Activated CD8-positive, alpha-beta memory T cell treated with anti-CD3 and anti-CD28 coated beads, Interleukin-2, amount 10 ng/mL, durations not matched to agents 7 days and 5 days (primary cell): ENCODE measurements at regions not wholly inside any gene's neighbourhood (a gene's known extent, or its start where the extent isn't known, plus 50 kb on each side); places are given as distances from the start of the nearest gene placed in this dataset.
"Not testable (repeated sequence)": the region's sequence is repeated elsewhere in the genome, so short reads cannot be mapped to it uniquely, and the experiment has no call there.

Experiments used
- ATAC-seq: fragments of 150-1000 bp; cut with Tn5 transposase; one replicate; pipeline ENCODE4 v1.10.0; 2021; ENCODE audit warnings: moderate library complexity
- CTCF ChIA-PET: fragments of 350-600 bp; sonication (Branson Sonifier 250); formaldehyde crosslinking; loops from one replicate; lab custom pipeline; 2021; ENCODE audit warnings: antibody characterized with exemption; lab: Charles Lee
- DNase-seq: peaks from one replicate; pipeline ENCODE4 v3.0.0-alpha.2; 2020
- H3K27ac Mint-ChIP-seq: one replicate; pipeline ENCODE4 v1.8.0; 2021; ENCODE audit warnings: mild to moderate bottlenecking, mixed read lengths
- H3K27me3 Mint-ChIP-seq: one replicate; pipeline ENCODE4 v1.8.0; 2021; ENCODE audit warnings: mixed read lengths
- H3K36me3 Mint-ChIP-seq: one replicate; pipeline ENCODE4 v1.8.0; 2021; ENCODE audit warnings: mild to moderate bottlenecking, mixed read lengths
- H3K4me1 Mint-ChIP-seq: one replicate; pipeline ENCODE4 v1.8.0; 2021; ENCODE audit warnings: mixed read lengths
- H3K4me3 Mint-ChIP-seq: one replicate; pipeline ENCODE4 v1.8.0; 2021; ENCODE audit warnings: mild to moderate bottlenecking, moderate library complexity, mixed read lengths
- H3K9me3 Mint-ChIP-seq: one replicate; pipeline ENCODE4 v1.8.0; 2022; ENCODE audit warnings: low read depth, mixed read lengths

GRCh38 chr1:221520250-221520649, 221.6 kb downstream of the DUSP10 start:
- CTCF ChIA-PET: interaction anchor here (1.3 kb wide), 1 partner anchor 43 kb away, joined by 4 read pairs; no protein-coding TSS in a partner anchor
- no peaks in the 10 kb centered on the region for H3K36me3 Mint-ChIP-seq
- no peak overlapping the region for H3K4me3 Mint-ChIP-seq
- ATAC-seq (no peak), DNase-seq (no peak)
- H3K27me3 Mint-ChIP-seq: no peaks in the 10 kb centered on the region
- H3K4me1 Mint-ChIP-seq: peaks cover 16% of the 10 kb centered on the region
- no peaks in the 10 kb centered on the region for H3K9me3 Mint-ChIP-seq
- H3K27ac Mint-ChIP-seq: no peak overlapping the region

GRCh38 chr1:221521686-221522085, 220.2 kb downstream of the DUSP10 start:
- Mint-ChIP-seq H3K4me3 (no peak overlapping the region), H3K9me3 (no peaks in the 10 kb centered on the region), H3K36me3 (no peaks in the 10 kb centered on the region), H3K4me1 (peaks cover 16% of the 10 kb centered on the region), H3K27me3 (no peaks in the 10 kb centered on the region), H3K27ac (no peak overlapping the region)
- ATAC-seq (peak; percentile 36), DNase-seq (no peak)
- CTCF ChIA-PET: no interaction called here

GRCh38 chr1:221522529-221522940, 219.4 kb downstream of the DUSP10 start:
- CTCF ChIA-PET: interaction anchor here (0.8 kb wide), 1 partner anchor 21 kb away, joined by 3 read pairs; no protein-coding TSS in a partner anchor
- Mint-ChIP-seq H3K9me3 (no peaks in the 10 kb centered on the region), H3K36me3 (no peaks in the 10 kb centered on the region), H3K4me3 (no peak overlapping the region), H3K27ac (no peak overlapping the region), H3K4me1 (peaks cover 14% of the 10 kb centered on the region), H3K27me3 (no peaks in the 10 kb centered on the region)
- DNase-seq (no peak), ATAC-seq (no peak)

GRCh38 chr1:221525749-221526148, 216.1 kb downstream of the DUSP10 start:
- CTCF ChIA-PET: interaction anchor here (1.8 kb wide), 1 partner anchor 18 kb away, joined by 4 read pairs; no protein-coding TSS in a partner anchor
- ATAC-seq (no peak), DNase-seq (no peak)
- no peaks in the 10 kb centered on the region for H3K36me3 Mint-ChIP-seq
- no peak overlapping the region for H3K4me3 Mint-ChIP-seq
- H3K27me3 Mint-ChIP-seq: peaks cover 2% of the 10 kb centered on the region
- H3K27ac Mint-ChIP-seq: no peak overlapping the region
- peaks cover 14% of the 10 kb centered on the region for H3K4me1 Mint-ChIP-seq
- no peaks in the 10 kb centered on the region for H3K9me3 Mint-ChIP-seq

- DNase-seq (no peak), ATAC-seq (no peak)
- H3K27ac Mint-ChIP-seq: no peak overlapping the region
- CTCF ChIA-PET: interaction anchor here (1.8 kb wide), 1 partner anchor 16 kb away, joined by 4 read pairs; no protein-coding TSS in a partner anchor
- no peaks in the 10 kb centered on the region for H3K9me3 Mint-ChIP-seq
- peaks cover 5% of the 10 kb centered on the region for H3K4me1 Mint-ChIP-seq
- peaks cover 13% of the 10 kb centered on the region for H3K27me3 Mint-ChIP-seq
- no peaks in the 10 kb centered on the region for H3K36me3 Mint-ChIP-seq
- H3K4me3 Mint-ChIP-seq: no peak overlapping the region
These were observed 214.6 kb downstream of the DUSP10 start for GRCh38 chr1:221527302-221527701.

- no peak for DNase-seq
- CTCF ChIA-PET: no interaction called here
- Mint-ChIP-seq H3K27me3 (peaks cover 15% of the 10 kb centered on the region), H3K36me3 (no peaks in the 10 kb centered on the region), H3K9me3 (no peaks in the 10 kb centered on the region), H3K4me3 (no peak overlapping the region), H3K27ac (no peak overlapping the region), H3K4me1 (peaks cover under 1% of the 10 kb centered on the region)
- no peak for ATAC-seq
These were observed 213.8 kb downstream of the DUSP10 start for GRCh38 chr1:221527886-221528624.

GRCh38 chr1:221530159-221530558, 211.7 kb downstream of the DUSP10 start:
- H3K9me3 Mint-ChIP-seq, H3K27ac Mint-ChIP-seq, CTCF ChIA-PET, ATAC-seq, H3K4me3 Mint-ChIP-seq, H3K4me1 Mint-ChIP-seq, H3K36me3 Mint-ChIP-seq, DNase-seq: not testable (repeated sequence)
- H3K27me3 Mint-ChIP-seq: peaks cover 22% of the 10 kb centered on the region

GRCh38 chr1:221530791-221531190, 211.1 kb downstream of the DUSP10 start:
- ATAC-seq (no peak), DNase-seq (no peak)
- H3K27me3 Mint-ChIP-seq: peaks cover 28% of the 10 kb centered on the region
- CTCF ChIA-PET: interaction anchor here (1.6 kb wide), 1 partner anchor 95 kb away, joined by 3 read pairs; no protein-coding TSS in a partner anchor
- no peaks in the 10 kb centered on the region for H3K36me3 Mint-ChIP-seq
- no peak overlapping the region for H3K27ac Mint-ChIP-seq
- no peaks in the 10 kb centered on the region for H3K9me3 Mint-ChIP-seq
- no peaks in the 10 kb centered on the region for H3K4me1 Mint-ChIP-seq
- H3K4me3 Mint-ChIP-seq: no peak overlapping the region

- Mint-ChIP-seq H3K4me3 (no peak overlapping the region), H3K4me1 (no peaks in the 10 kb centered on the region), H3K27ac (no peak overlapping the region), H3K9me3 (no peaks in the 10 kb centered on the region), H3K27me3 (peaks cover 37% of the 10 kb centered on the region), H3K36me3 (no peaks in the 10 kb centered on the region)
- ATAC-seq (no peak), DNase-seq (no peak)
- CTCF ChIA-PET: interaction anchor here (1.6 kb wide), 1 partner anchor 96 kb away, joined by 3 read pairs; no protein-coding TSS in a partner anchor
These were observed 209.7 kb downstream of the DUSP10 start for GRCh38 chr1:221532071-221532773.

GRCh38 chr1:221541296-221541695, 200.6 kb downstream of the DUSP10 start:
- H3K9me3 Mint-ChIP-seq: no peaks in the 10 kb centered on the region
- H3K36me3 Mint-ChIP-seq: no peaks in the 10 kb centered on the region
- CTCF ChIA-PET: no interaction called here
- H3K27ac Mint-ChIP-seq: no peak overlapping the region
- DNase-seq (no peak), ATAC-seq (no peak)
- H3K27me3 Mint-ChIP-seq: peaks cover 36% of the 10 kb centered on the region
- no peaks in the 10 kb centered on the region for H3K4me1 Mint-ChIP-seq
- H3K4me3 Mint-ChIP-seq: no peak overlapping the region

GRCh38 chr1:221543529-221544120, 198.3 kb downstream of the DUSP10 start:
- H3K4me3 Mint-ChIP-seq: no peak overlapping the region
- H3K27me3 Mint-ChIP-seq: peaks cover 15% of the 10 kb centered on the region
- no peaks in the 10 kb centered on the region for H3K4me1 Mint-ChIP-seq
- ATAC-seq: no peak
- H3K9me3 Mint-ChIP-seq: no peaks in the 10 kb centered on the region
- H3K27ac Mint-ChIP-seq: no peak overlapping the region
- H3K36me3 Mint-ChIP-seq: no peaks in the 10 kb centered on the region
- DNase-seq: no peak
- CTCF ChIA-PET: interaction anchor here (0.9 to 2.1 kb wide), 5 partner anchors 17 to 628 kb away, joined by 3 to 10 read pairs (median 4); partner anchors contain the start of gene DUSP10

- H3K4me3 Mint-ChIP-seq: no peak overlapping the region
These were observed 192.9 kb downstream of the DUSP10 start for GRCh38 chr1:221548942-221549341.

GRCh38 chr1:221549815-221550214, 192.1 kb downstream of the DUSP10 start:
- CTCF ChIA-PET: interaction anchor here (1.3 kb wide), 1 partner anchor 10 kb away, joined by 3 read pairs; no protein-coding TSS in a partner anchor
- ATAC-seq (no peak), DNase-seq (no peak)
- Mint-ChIP-seq H3K9me3 (no peaks in the 10 kb centered on the region), H3K4me3 (no peak overlapping the region), H3K27ac (no peak overlapping the region), H3K4me1 (no peaks in the 10 kb centered on the region), H3K36me3 (no peaks in the 10 kb centered on the region), H3K27me3 (no peaks in the 10 kb centered on the region)

More at GRCh38 chr1:221548942-221549341, 192.9 kb downstream of the DUSP10 start:
- no peak for DNase-seq
- CTCF ChIA-PET: interaction anchor here (1.3 kb wide), 2 partner anchors 9 to 193 kb away, joined by 3 read pairs; partner anchors contain the start of gene DUSP10
- H3K4me1 Mint-ChIP-seq: no peaks in the 10 kb centered on the region
- ATAC-seq: no peak
- H3K27me3 Mint-ChIP-seq: no peaks in the 10 kb centered on the region
- no peak overlapping the region for H3K27ac Mint-ChIP-seq
- no peaks in the 10 kb centered on the region for H3K9me3 Mint-ChIP-seq
- H3K36me3 Mint-ChIP-seq: no peaks in the 10 kb centered on the region
